Adrenal gland (tissue), 9 donors: ENCODE measurements at regions not wholly inside any gene's neighbourhood (a gene's known extent, or its start where the extent isn't known, plus 50 kb on each side); places are given as distances from the start of the nearest gene placed in this dataset.

Experiments used
- DNase-seq, 7 donors: peaks; one replicate each; pipeline ENCODE4 v3.0.0-alpha.2; 2019 to 2020
- H3K27ac ChIP-seq, 5 donors: fragments of 200-600 bp; sonication (generic) in 4 of 5; 1 replicate in 3 of 5; 2 replicates in 2 of 5; pipeline versions ENCODE4 v1.5.1 to v1.8.0; 2016 to 2020; ENCODE audit warnings: mild to moderate bottlenecking in 1 of 5
- H3K27me3 ChIP-seq: fragments of 200-600 bp; 2 replicates; pipeline ENCODE4 v1.8.0; 2021
- H3K36me3 ChIP-seq, 2 donors: fragments of 200-600 bp; replicated peaks in 1 of 2; 1 replicate in 1 of 2; 2 replicates in 1 of 2; pipeline versions ENCODE4 v1.5.1 to v1.8.0; 2018 to 2022
- H3K4me1 ChIP-seq, 2 donors: fragments of 200-600 bp; replicated peaks in 1 of 2; 1 replicate in 1 of 2; 2 replicates in 1 of 2; pipeline versions ENCODE4 v1.5.1 to v1.8.0; 2018 to 2021
- H3K4me3 ChIP-seq, 4 donors: fragments of 200-600 bp; sonication (generic) in 3 of 4; one replicate each; pipeline ENCODE4 v1.5.1; 2016 to 2018
- H3K9me3 ChIP-seq, 3 donors: fragments of 200-600 bp; sonication (generic) in 1 of 3; replicated peaks in 1 of 3; 1 replicate in 2 of 3; 2 replicates in 1 of 3; pipeline versions ENCODE4 v1.5.1 to v1.8.0; 2016 to 2021
- POLR2A ChIP-seq, 2 donors: fragments of 450-650 bp; IDR thresholded peaks; one replicate each; pipeline ENCODE4 v1.6.1; 2017; ENCODE audit warnings: antibody characterized with exemption in 2 of 2, mild to moderate bottlenecking in 2 of 2, moderate library complexity in 1 of 2
- WGBS, 4 donors: extraction: QIAGEN DNeasy Blood & Tissue Kit in 2 of 4; methylation state at CpG; one replicate each; pipeline versions ENCODE4 v1.1.5 to v1.1.7; 2013 to 2017; 5-methylcytosine and 5-hydroxymethylcytosine counted together
- intact Hi-C, 2 donors: fragments of 100-400 bp; cut with DNase I; formaldehyde crosslinking; loops; one replicate each; pipeline versions ENCODE4 v1.14.1 to v1.15.0; 2022 to 2023
- TF ChIP-seq, protein P1 (sequence below), 6 experiments: fragments of 450-650 bp in 4 of 6; fragments of 200-600 bp in 2 of 6; sonication (generic) in 1 of 6; IDR thresholded peaks; 1 replicate in 5 of 6; 2 replicates in 1 of 6; pipeline versions ENCODE4 v1.5.1 to v1.8.0; 2016 to 2021; ENCODE audit warnings: antibody characterized with exemption in 6 of 6, mild to moderate bottlenecking in 2 of 6, moderate library complexity in 1 of 6
- donor health status: healthy with polysubstance abuse.
- donor health status: Bipolar disorder and iron deficiency.
- donor health status: DM: yes; HTN: yes; CAD: no.
- donor health status: DM: no; HTN: no; CAD: no.
- donor health status: DM: no; HTN: no; CAD: no.

DNA sequence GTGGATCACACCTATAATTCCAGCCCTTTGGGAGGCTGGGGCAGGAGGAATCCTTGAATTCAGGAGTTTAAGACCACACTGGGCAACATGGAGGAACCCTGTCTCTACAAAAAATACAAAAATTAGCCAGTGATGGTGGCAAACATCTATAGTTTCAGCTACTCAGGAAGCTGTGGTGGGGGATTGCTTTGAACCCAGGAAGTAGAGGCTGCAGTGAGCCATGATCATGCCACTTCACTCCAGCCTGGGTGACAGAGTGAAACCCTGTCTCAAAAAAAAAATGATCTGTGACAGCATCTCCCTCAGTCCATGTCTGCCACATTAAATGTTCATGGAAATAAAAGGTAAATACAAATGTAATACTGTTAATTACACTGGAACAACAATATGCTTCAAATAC lies 121.4 kb upstream of the COL5A2 start:
- intact Hi-C loops, result no loop called here
- Histone ChIP-seq H3K36me3 (no peaks in the 10 kb centered on the region), H3K4me1 (no peaks in the 10 kb centered on the region), H3K9me3 (no peaks in the 10 kb centered on the region), H3K4me3 (no peak overlapping the region), H3K27me3 (no peaks in the 10 kb centered on the region), H3K27ac (no peak overlapping the region)
- TF ChIP-seq, protein P1, sequence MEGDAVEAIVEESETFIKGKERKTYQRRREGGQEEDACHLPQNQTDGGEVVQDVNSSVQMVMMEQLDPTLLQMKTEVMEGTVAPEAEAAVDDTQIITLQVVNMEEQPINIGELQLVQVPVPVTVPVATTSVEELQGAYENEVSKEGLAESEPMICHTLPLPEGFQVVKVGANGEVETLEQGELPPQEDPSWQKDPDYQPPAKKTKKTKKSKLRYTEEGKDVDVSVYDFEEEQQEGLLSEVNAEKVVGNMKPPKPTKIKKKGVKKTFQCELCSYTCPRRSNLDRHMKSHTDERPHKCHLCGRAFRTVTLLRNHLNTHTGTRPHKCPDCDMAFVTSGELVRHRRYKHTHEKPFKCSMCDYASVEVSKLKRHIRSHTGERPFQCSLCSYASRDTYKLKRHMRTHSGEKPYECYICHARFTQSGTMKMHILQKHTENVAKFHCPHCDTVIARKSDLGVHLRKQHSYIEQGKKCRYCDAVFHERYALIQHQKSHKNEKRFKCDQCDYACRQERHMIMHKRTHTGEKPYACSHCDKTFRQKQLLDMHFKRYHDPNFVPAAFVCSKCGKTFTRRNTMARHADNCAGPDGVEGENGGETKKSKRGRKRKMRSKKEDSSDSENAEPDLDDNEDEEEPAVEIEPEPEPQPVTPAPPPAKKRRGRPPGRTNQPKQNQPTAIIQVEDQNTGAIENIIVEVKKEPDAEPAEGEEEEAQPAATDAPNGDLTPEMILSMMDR (IDR thresholded peaks at IDR 0.05), result no peak
- no peak for TF ChIP-seq POLR2A (IDR thresholded peaks at IDR 0.05)
- no peak for DNase-seq

DNA sequence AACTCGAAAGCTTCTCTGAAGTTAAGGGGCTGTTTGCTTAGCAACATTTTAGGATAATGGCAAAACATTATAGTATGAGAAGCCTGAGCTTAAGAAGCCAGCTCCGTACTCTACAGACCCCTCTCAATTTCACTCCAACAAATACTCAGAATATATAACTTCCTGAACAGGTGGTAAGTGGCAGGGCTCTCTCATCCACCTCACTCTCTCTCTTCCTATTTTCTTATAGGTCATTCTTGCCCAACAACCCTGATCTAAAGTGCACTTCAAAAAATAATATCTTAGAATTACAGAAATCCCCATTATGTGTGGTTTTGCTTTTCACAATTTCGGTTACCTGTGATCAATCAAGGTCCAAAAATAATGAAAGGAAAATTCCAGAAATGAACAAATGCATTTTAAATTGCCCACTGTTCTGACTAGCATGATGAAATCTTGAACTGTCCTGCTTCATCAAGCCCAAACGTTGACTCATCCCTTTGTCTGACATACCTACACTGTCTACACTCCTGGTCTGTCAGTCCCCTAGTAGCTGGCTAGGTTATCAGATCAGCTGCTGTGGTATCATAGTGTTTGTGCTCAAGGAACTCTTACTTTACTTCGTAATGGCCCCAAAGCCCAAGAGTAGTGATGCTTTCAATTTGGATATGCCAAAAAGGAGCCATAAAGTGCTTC lies 122.8 kb upstream of the COL5A2 start:
- no peak for TF ChIP-seq POLR2A (IDR thresholded peaks at IDR 0.05)
- TF ChIP-seq, protein P1 (IDR thresholded peaks at IDR 0.05), result no peak
- no peak for DNase-seq
- H3K4me3 ChIP-seq, result no peak overlapping the region
- no peak overlapping the region for H3K27ac ChIP-seq
- no peaks in the 10 kb centered on the region for H3K4me1 ChIP-seq
- 69 to 87% (median 76%) methylated on average over 5 of the region's 5 CpGs for WGBS, 4 donors
- intact Hi-C loops, result no loop called here
- no peaks in the 10 kb centered on the region for H3K9me3 ChIP-seq
- H3K36me3 ChIP-seq, result no peaks in the 10 kb centered on the region
- H3K27me3 ChIP-seq, result no peaks in the 10 kb centered on the region

DNA sequence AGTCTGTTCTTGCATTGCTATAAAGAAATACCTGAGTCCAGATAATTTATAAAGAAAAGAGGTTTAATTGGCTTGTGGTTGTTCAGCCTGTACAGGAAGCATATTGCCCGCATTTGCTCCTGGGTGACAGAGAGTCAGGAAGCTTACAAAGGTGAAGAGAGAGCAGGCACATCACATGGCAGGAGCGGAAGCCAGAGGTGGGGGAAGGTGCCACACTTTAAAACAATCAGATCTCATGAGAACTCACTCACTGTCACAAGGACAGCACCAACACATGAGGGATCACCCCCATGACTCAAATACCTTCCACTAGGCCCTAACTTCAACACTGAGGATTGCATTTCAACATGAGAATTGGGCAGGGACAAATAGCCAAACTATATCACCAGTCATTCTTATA lies 124.8 kb upstream of the COL5A2 start:
- WGBS, 4 donors, result 83 to 91% (median 88%) methylated on average over 2 of the region's 2 CpGs
- no peaks in the 10 kb centered on the region for H3K4me1 ChIP-seq
- no peak for DNase-seq
- H3K4me3 ChIP-seq, result no peak overlapping the region
- H3K27ac ChIP-seq, result no peak overlapping the region
- no peaks in the 10 kb centered on the region for H3K36me3 ChIP-seq
- H3K27me3 ChIP-seq, result no peaks in the 10 kb centered on the region
- no peak for TF ChIP-seq POLR2A (IDR thresholded peaks at IDR 0.05)
- TF ChIP-seq, protein P1 (IDR thresholded peaks at IDR 0.05), result no peak
- intact Hi-C loops, result no loop called here
- no peaks in the 10 kb centered on the region for H3K9me3 ChIP-seq

DNA sequence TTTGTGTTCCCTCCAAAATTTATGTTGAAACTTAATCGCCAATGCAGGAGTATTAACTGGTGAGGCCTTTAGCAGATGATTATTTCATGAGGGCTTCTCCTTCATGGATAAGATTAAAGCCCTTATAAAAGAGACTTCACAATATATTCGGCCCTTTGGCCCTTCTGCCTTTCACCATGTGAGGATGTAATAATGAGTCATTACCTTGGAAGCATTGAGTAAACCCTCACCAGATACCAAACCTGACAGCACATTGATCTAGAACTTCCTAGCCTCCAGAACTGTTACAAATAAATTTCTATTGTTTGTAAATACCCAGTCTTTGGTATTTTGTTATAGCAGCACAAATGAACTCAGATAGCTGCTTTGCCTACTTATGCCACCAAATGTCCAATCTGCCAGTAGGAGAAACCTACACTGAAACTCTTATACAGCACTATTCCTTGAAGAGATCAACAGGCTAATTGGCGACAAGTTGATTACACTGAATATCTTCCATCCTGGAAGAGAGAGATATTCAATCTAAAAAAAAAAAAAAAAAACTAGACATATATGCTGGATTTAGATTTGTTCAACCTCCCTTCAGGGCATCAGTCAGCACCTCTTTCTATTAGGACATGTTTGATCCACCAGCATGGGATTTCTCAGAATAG lies 125.9 kb upstream of the COL5A2 start:
- H3K36me3 ChIP-seq, result no peaks in the 10 kb centered on the region
- no peaks in the 10 kb centered on the region for H3K9me3 ChIP-seq
- no peak overlapping the region for H3K4me3 ChIP-seq
- no peak for DNase-seq
- 85 to 89% (median 86%) methylated on average over 3 of the region's 3 CpGs for WGBS, 4 donors
- H3K4me1 ChIP-seq, result no peaks in the 10 kb centered on the region
- TF ChIP-seq, protein P1 (IDR thresholded peaks at IDR 0.05), result no peak
- TF ChIP-seq POLR2A (IDR thresholded peaks at IDR 0.05), result no peak
- intact Hi-C loops, result no loop called here
- no peaks in the 10 kb centered on the region for H3K27me3 ChIP-seq
- H3K27ac ChIP-seq, result no peak overlapping the region
